ENCODE measurements at regions not wholly inside any gene's neighbourhood (a gene's known extent, or its start where the extent isn't known, plus 50 kb on each side); places are given as distances from the start of the nearest gene placed in this dataset.

DNA sequence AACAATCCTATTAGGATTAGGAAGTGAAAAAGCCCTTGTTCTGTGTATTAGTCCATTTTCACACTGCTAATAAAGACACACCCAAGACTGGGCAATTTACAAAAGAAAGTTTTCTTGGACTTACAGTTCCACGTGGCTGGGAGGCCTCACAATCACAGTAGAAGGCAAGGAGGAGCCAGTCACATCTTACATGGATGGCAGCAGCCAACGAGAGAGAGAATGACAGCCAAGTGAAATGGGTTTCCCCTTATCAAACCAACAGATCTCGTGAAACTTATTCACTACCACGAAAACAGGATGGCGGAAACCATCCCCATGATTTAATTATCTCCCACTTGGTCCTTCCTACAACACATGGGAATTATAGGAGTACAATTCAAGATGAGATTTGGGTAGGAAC, 248.2 kb upstream of the KCNMB2 start:
- Histone ChIP-seq H3K9ac (ENCODE audit: low read depth in 1 of 2, low read length in 2 of 2) (no peak overlapping the region), H3K36me3 (ENCODE audit: control insufficient read depth in 4 of 4, insufficient read depth in 3 of 4, low read depth in 1 of 4, low read length in 3 of 4) (no peaks in the 10 kb centered on the region), H3K4me3 (ENCODE audit: low read depth in 1 of 3, low read length in 3 of 3) (no peak overlapping the region), H3K27ac (ENCODE audit: low read depth in 1 of 2, low read length in 2 of 2) (no peak overlapping the region), H3K9me3 (ENCODE audit: control insufficient read depth in 4 of 4, low read length in 3 of 4) (peaks cover 0 to 1% (median 0%) of the 10 kb centered on the region in 4 donors), H3K4me1 (ENCODE audit: control insufficient read depth in 4 of 4, insufficient read depth in 4 of 4, low read length in 3 of 4) (no peaks in the 10 kb centered on the region), H3K27me3 (ENCODE audit: control insufficient read depth in 4 of 4, insufficient read depth in 4 of 4, low read length in 3 of 4) (no peaks in the 10 kb centered on the region)
- TF ChIP-seq FOXA1 (IDR thresholded peaks at IDR 0.05) (no peak), HNF4G (IDR thresholded peaks at IDR 0.05) (no peak), EGR1 (IDR thresholded peaks at IDR 0.05; ENCODE audit: low read depth in 2 of 2) (no peak), JUND (IDR thresholded peaks at IDR 0.05) (no peak), FOXA2 (IDR thresholded peaks at IDR 0.05) (no peak), NR2F2 (IDR thresholded peaks at IDR 0.05) (no peak), SP1 (IDR thresholded peaks at IDR 0.05) (no peak), HNF4A (conservative IDR thresholded peaks at IDR 0.05) (no peak)
- TF ChIP-seq, protein P1, sequence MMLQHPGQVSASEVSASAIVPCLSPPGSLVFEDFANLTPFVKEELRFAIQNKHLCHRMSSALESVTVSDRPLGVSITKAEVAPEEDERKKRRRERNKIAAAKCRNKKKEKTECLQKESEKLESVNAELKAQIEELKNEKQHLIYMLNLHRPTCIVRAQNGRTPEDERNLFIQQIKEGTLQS (IDR thresholded peaks at IDR 0.05) = no peak
- TF ChIP-seq, protein P2, sequence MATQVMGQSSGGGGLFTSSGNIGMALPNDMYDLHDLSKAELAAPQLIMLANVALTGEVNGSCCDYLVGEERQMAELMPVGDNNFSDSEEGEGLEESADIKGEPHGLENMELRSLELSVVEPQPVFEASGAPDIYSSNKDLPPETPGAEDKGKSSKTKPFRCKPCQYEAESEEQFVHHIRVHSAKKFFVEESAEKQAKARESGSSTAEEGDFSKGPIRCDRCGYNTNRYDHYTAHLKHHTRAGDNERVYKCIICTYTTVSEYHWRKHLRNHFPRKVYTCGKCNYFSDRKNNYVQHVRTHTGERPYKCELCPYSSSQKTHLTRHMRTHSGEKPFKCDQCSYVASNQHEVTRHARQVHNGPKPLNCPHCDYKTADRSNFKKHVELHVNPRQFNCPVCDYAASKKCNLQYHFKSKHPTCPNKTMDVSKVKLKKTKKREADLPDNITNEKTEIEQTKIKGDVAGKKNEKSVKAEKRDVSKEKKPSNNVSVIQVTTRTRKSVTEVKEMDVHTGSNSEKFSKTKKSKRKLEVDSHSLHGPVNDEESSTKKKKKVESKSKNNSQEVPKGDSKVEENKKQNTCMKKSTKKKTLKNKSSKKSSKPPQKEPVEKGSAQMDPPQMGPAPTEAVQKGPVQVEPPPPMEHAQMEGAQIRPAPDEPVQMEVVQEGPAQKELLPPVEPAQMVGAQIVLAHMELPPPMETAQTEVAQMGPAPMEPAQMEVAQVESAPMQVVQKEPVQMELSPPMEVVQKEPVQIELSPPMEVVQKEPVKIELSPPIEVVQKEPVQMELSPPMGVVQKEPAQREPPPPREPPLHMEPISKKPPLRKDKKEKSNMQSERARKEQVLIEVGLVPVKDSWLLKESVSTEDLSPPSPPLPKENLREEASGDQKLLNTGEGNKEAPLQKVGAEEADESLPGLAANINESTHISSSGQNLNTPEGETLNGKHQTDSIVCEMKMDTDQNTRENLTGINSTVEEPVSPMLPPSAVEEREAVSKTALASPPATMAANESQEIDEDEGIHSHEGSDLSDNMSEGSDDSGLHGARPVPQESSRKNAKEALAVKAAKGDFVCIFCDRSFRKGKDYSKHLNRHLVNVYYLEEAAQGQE (IDR thresholded peaks at IDR 0.05) = no peak
- whole genome bisulfite sequencing = 86% methylated on average over 5 of the region's 5 CpGs
- DNase-seq (ENCODE audit: low spot score) = no peak

DNA sequence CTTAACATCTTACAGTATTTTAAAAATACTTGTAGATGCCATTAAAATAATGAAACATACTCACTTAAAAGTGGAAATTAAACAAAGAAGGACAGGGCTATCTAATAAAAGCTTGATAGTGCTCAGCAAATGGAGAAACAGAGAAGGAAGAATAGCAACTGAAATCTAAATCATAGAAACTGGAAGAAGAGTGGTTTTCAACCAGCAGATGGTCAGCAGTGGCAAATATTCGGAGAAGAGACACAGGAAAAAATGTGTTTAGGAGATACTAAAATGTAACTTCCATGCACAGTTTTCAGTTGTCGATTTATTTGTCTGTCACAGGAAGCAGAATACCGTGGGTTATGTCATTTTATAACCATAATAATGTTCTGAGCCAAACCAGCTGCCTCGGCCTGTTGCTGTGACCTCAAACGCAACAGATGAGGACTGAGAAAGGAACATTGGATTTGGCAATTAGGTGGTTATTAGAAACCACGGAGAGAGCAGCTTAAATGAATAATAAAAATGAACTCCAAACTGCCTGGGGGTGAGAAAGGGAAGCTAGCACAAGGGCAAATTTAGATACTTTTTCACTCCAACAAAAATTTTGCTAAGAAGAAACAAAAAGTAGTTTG, 246.6 kb upstream of the KCNMB2 start:
- H3K27ac ChIP-seq (ENCODE audit: low read depth in 1 of 2, low read length in 2 of 2) = no peak overlapping the region

More for the DNA sequence above, 246.6 kb upstream of the KCNMB2 start:
- Histone ChIP-seq H3K4me3 (ENCODE audit: low read depth in 1 of 3, low read length in 3 of 3) (no peak overlapping the region), H3K36me3 (ENCODE audit: control insufficient read depth in 4 of 4, insufficient read depth in 3 of 4, low read depth in 1 of 4, low read length in 3 of 4) (no peaks in the 10 kb centered on the region), H3K4me1 (ENCODE audit: control insufficient read depth in 4 of 4, insufficient read depth in 4 of 4, low read length in 3 of 4) (no peaks in the 10 kb centered on the region), H3K9ac (ENCODE audit: low read depth in 1 of 2, low read length in 2 of 2) (no peak overlapping the region), H3K9me3 (ENCODE audit: control insufficient read depth in 4 of 4, low read length in 3 of 4) (peaks cover 0 to 1% (median 0%) of the 10 kb centered on the region in 4 donors), H3K27me3 (ENCODE audit: control insufficient read depth in 4 of 4, insufficient read depth in 4 of 4, low read length in 3 of 4) (no peaks in the 10 kb centered on the region)
- 60% methylated on average over 6 of the region's 6 CpGs for WGBS
- no peak for TF ChIP-seq EGR1 (IDR thresholded peaks at IDR 0.05; ENCODE audit: low read depth in 2 of 2)
- no peak for TF ChIP-seq TAF1 (conservative IDR thresholded peaks at IDR 0.05)
- TF ChIP-seq JUND (IDR thresholded peaks at IDR 0.05) = no peak
- no peak for TF ChIP-seq HNF4A (conservative IDR thresholded peaks at IDR 0.05)
- TF ChIP-seq GABPA (IDR thresholded peaks at IDR 0.05 in 1 of 2, conservative IDR thresholded peaks at IDR 0.05 in 1 of 2) = no peak
- TF ChIP-seq, protein P1 (IDR thresholded peaks at IDR 0.05) = no peak
- no peak for TF ChIP-seq SP1 (IDR thresholded peaks at IDR 0.05)
- TF ChIP-seq RAD21 (IDR thresholded peaks at IDR 0.05) = no peak
- TF ChIP-seq, protein P3, sequence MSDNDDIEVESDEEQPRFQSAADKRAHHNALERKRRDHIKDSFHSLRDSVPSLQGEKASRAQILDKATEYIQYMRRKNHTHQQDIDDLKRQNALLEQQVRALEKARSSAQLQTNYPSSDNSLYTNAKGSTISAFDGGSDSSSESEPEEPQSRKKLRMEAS (IDR thresholded peaks at IDR 0.05) = no peak
- TF ChIP-seq, protein P4, sequence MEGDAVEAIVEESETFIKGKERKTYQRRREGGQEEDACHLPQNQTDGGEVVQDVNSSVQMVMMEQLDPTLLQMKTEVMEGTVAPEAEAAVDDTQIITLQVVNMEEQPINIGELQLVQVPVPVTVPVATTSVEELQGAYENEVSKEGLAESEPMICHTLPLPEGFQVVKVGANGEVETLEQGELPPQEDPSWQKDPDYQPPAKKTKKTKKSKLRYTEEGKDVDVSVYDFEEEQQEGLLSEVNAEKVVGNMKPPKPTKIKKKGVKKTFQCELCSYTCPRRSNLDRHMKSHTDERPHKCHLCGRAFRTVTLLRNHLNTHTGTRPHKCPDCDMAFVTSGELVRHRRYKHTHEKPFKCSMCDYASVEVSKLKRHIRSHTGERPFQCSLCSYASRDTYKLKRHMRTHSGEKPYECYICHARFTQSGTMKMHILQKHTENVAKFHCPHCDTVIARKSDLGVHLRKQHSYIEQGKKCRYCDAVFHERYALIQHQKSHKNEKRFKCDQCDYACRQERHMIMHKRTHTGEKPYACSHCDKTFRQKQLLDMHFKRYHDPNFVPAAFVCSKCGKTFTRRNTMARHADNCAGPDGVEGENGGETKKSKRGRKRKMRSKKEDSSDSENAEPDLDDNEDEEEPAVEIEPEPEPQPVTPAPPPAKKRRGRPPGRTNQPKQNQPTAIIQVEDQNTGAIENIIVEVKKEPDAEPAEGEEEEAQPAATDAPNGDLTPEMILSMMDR (IDR thresholded peaks at IDR 0.05; ENCODE audit: low read depth, low read length, missing input control) = no peak
- TF ChIP-seq FOXA1 (IDR thresholded peaks at IDR 0.05) = no peak
- TF ChIP-seq RXRA (IDR thresholded peaks at IDR 0.05) = no peak
- no peak for TF ChIP-seq FOXA2 (IDR thresholded peaks at IDR 0.05)
- no peak for TF ChIP-seq HNF4G (IDR thresholded peaks at IDR 0.05)
- no peak for TF ChIP-seq NR2F2 (IDR thresholded peaks at IDR 0.05)
- TF ChIP-seq, protein P2 (IDR thresholded peaks at IDR 0.05) = no peak
- TF ChIP-seq, protein P5, sequence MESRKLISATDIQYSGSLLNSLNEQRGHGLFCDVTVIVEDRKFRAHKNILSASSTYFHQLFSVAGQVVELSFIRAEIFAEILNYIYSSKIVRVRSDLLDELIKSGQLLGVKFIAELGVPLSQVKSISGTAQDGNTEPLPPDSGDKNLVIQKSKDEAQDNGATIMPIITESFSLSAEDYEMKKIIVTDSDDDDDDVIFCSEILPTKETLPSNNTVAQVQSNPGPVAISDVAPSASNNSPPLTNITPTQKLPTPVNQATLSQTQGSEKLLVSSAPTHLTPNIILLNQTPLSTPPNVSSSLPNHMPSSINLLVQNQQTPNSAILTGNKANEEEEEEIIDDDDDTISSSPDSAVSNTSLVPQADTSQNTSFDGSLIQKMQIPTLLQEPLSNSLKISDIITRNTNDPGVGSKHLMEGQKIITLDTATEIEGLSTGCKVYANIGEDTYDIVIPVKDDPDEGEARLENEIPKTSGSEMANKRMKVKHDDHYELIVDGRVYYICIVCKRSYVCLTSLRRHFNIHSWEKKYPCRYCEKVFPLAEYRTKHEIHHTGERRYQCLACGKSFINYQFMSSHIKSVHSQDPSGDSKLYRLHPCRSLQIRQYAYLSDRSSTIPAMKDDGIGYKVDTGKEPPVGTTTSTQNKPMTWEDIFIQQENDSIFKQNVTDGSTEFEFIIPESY (IDR thresholded peaks at IDR 0.05) = no peak
- no peak for DNase-seq (ENCODE audit: low spot score)
